ENCODE measurements at regions not wholly inside any gene's neighbourhood (a gene's known extent, or its start where the extent isn't known, plus 50 kb on each side); places are given as distances from the start of the nearest gene placed in this dataset.

GRCh38 chr6:23181356-23182110 lies 612.2 kb downstream of the HDGFL1 start:
- H3K9ac ChIP-seq (ENCODE audit: low read length in 5 of 5), result no peak overlapping the region
- H3K4me1 ChIP-seq (ENCODE audit: control insufficient read depth in 5 of 5, insufficient read depth in 5 of 5, low read length in 5 of 5), result peaks cover 0 to 14% (median 5%) of the 10 kb centered on the region in 5 donors
- no peaks in the 10 kb centered on the region for H3K27me3 ChIP-seq (ENCODE audit: control insufficient read depth in 5 of 5, insufficient read depth in 4 of 5, low read length in 5 of 5)
- no peaks in the 10 kb centered on the region for H3K36me3 ChIP-seq (ENCODE audit: control insufficient read depth in 5 of 5, insufficient read depth in 5 of 5, low read length in 5 of 5)
- H3K9me3 ChIP-seq (ENCODE audit: control insufficient read depth in 5 of 5, low read length in 5 of 5), result no peaks in the 10 kb centered on the region
- H3K27ac ChIP-seq (ENCODE audit: low read depth, low read length), result no peak overlapping the region
- no peak overlapping the region for H3K4me3 ChIP-seq (ENCODE audit: low read depth in 1 of 5, low read length in 5 of 5)

DNA sequence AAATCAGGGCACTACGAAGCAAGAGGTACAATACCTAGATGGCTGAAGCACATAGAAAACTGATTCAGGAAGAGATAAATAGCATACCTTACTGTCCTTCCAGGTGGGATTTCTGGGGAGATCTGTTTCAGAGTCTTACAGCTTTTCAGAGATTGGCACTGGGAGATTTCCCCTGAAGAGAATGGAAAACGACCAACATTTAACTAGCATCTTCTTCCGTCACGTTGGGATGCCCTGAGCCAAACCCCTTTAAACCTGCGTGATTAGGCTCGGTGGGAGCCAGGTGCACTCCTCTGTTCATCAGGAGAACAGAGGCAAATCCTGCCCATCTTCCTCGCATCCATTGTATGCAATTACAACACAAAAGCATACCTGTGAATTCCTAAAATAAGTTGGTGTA lies 614.5 kb downstream of the HDGFL1 start:
- H3K27me3 ChIP-seq (ENCODE audit: control insufficient read depth in 5 of 5, insufficient read depth in 4 of 5, low read length in 5 of 5), result no peaks in the 10 kb centered on the region
- H3K27ac ChIP-seq (ENCODE audit: low read depth, low read length), result no peak overlapping the region
- H3K9ac ChIP-seq (ENCODE audit: low read length in 5 of 5), result no peak overlapping the region
- H3K9me3 ChIP-seq (ENCODE audit: control insufficient read depth in 5 of 5, low read length in 5 of 5), result no peaks in the 10 kb centered on the region
- no peaks in the 10 kb centered on the region for H3K36me3 ChIP-seq (ENCODE audit: control insufficient read depth in 5 of 5, insufficient read depth in 5 of 5, low read length in 5 of 5)
- H3K4me3 ChIP-seq (ENCODE audit: low read depth in 1 of 5, low read length in 5 of 5), result no peak overlapping the region
- peaks cover 0 to 14% (median 5%) of the 10 kb centered on the region in 5 donors for H3K4me1 ChIP-seq (ENCODE audit: control insufficient read depth in 5 of 5, insufficient read depth in 5 of 5, low read length in 5 of 5)

- H3K27ac ChIP-seq (ENCODE audit: low read depth, low read length), result no peak overlapping the region
These were observed 615.0 kb downstream of the HDGFL1 start for GRCh38 chr6:23184351-23184750.

GRCh38 chr6:23195487-23195886 lies 626.1 kb downstream of the HDGFL1 start:
- Histone ChIP-seq H3K27ac (ENCODE audit: low read depth, low read length) (no peak overlapping the region), H3K36me3 (ENCODE audit: control insufficient read depth in 5 of 5, insufficient read depth in 5 of 5, low read length in 5 of 5) (no peaks in the 10 kb centered on the region), H3K27me3 (ENCODE audit: control insufficient read depth in 5 of 5, insufficient read depth in 4 of 5, low read length in 5 of 5) (no peaks in the 10 kb centered on the region)

More at GRCh38 chr6:23184351-23184750, 615.0 kb downstream of the HDGFL1 start:
- Histone ChIP-seq H3K9me3 (ENCODE audit: control insufficient read depth in 5 of 5, low read length in 5 of 5) (no peaks in the 10 kb centered on the region), H3K4me1 (ENCODE audit: control insufficient read depth in 5 of 5, insufficient read depth in 5 of 5, low read length in 5 of 5) (peaks cover 0 to 14% (median 5%) of the 10 kb centered on the region in 5 donors), H3K36me3 (ENCODE audit: control insufficient read depth in 5 of 5, insufficient read depth in 5 of 5, low read length in 5 of 5) (no peaks in the 10 kb centered on the region), H3K27me3 (ENCODE audit: control insufficient read depth in 5 of 5, insufficient read depth in 4 of 5, low read length in 5 of 5) (no peaks in the 10 kb centered on the region), H3K4me3 (ENCODE audit: low read depth in 1 of 5, low read length in 5 of 5) (no peak overlapping the region), H3K9ac (ENCODE audit: low read length in 5 of 5) (no peak overlapping the region)

DNA sequence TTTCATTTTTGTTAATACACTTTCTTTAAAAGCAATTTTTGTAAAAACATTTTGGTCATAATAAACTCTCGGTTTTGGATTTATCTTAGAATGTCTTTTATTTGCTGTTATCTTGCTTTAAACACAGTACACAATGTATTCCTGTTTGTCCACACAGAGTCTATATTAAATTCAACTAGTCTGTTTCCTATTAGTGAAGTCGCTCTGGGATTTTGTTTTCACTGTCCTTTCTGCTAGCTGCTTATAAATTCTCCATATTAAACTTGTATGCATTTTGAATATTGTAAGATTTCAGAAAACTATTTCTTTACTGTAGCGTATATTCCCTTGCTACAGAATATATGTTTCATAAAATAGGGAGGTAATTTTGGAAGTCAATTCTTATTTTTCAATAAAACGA lies 630.2 kb downstream of the HDGFL1 start:
- H3K9ac ChIP-seq (ENCODE audit: low read length in 5 of 5), result no peak overlapping the region
- no peaks in the 10 kb centered on the region for H3K27me3 ChIP-seq (ENCODE audit: control insufficient read depth in 5 of 5, insufficient read depth in 4 of 5, low read length in 5 of 5)
- no peak overlapping the region for H3K4me3 ChIP-seq (ENCODE audit: low read depth in 1 of 5, low read length in 5 of 5)
- H3K36me3 ChIP-seq (ENCODE audit: control insufficient read depth in 5 of 5, insufficient read depth in 5 of 5, low read length in 5 of 5), result no peaks in the 10 kb centered on the region
- no peaks in the 10 kb centered on the region for H3K4me1 ChIP-seq (ENCODE audit: control insufficient read depth in 5 of 5, insufficient read depth in 5 of 5, low read length in 5 of 5)
- H3K9me3 ChIP-seq (ENCODE audit: control insufficient read depth in 5 of 5, low read length in 5 of 5), result no peaks in the 10 kb centered on the region
- H3K27ac ChIP-seq (ENCODE audit: low read depth, low read length), result no peak overlapping the region

More at GRCh38 chr6:23195487-23195886, 626.1 kb downstream of the HDGFL1 start:
- Histone ChIP-seq H3K9me3 (ENCODE audit: control insufficient read depth in 5 of 5, low read length in 5 of 5) (no peaks in the 10 kb centered on the region), H3K4me3 (ENCODE audit: low read depth in 1 of 5, low read length in 5 of 5) (no peak overlapping the region), H3K9ac (ENCODE audit: low read length in 5 of 5) (no peak overlapping the region), H3K4me1 (ENCODE audit: control insufficient read depth in 5 of 5, insufficient read depth in 5 of 5, low read length in 5 of 5) (peaks cover 0 to 4% (median 0%) of the 10 kb centered on the region in 5 donors)

DNA sequence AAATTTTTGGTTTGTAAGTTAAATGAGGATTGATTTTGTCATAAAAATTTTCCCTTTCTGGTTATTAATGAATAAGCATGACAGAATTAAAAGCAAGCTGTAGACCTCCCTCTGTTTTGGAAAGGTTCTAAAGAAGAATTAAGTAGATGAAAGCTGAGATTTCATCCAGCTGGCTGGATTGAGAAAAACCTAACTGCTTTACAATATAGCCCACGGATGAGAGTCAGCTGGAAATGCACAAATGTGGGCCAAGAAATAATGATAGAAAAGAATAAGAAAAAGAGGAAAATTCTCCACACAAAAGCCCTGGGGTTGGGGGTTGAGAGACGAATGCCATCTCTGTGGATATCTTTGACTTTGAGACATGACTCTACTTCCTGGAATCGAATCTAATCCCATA lies 631.6 kb downstream of the HDGFL1 start:
- H3K9ac ChIP-seq (ENCODE audit: low read length in 5 of 5), result no peak overlapping the region
- H3K9me3 ChIP-seq (ENCODE audit: control insufficient read depth in 5 of 5, low read length in 5 of 5), result no peaks in the 10 kb centered on the region
- no peaks in the 10 kb centered on the region for H3K36me3 ChIP-seq (ENCODE audit: control insufficient read depth in 5 of 5, insufficient read depth in 5 of 5, low read length in 5 of 5)
- no peak overlapping the region for H3K27ac ChIP-seq (ENCODE audit: low read depth, low read length)
- H3K4me1 ChIP-seq (ENCODE audit: control insufficient read depth in 5 of 5, insufficient read depth in 5 of 5, low read length in 5 of 5), result no peaks in the 10 kb centered on the region
- H3K4me3 ChIP-seq (ENCODE audit: low read depth in 1 of 5, low read length in 5 of 5), result no peak overlapping the region
- no peaks in the 10 kb centered on the region for H3K27me3 ChIP-seq (ENCODE audit: control insufficient read depth in 5 of 5, insufficient read depth in 4 of 5, low read length in 5 of 5)

DNA sequence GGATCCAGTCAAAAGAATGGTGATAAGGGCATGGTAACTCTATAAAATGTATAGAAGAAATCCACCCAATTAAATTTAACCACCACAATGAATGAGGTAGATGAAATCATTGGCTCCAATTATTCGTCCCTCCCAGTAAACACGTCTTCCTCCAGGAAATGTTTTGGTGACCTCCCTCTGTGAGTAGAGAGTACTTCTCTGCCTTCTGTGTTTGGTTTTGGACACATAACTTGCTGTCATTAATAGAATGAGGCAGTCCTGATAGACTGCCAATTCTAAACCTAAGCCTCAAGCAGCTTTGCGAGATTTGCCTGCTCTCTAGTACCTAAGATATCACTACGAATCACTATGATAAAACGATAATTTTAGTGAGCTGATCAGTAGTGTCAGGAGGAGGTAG lies 632.8 kb downstream of the HDGFL1 start:
- Histone ChIP-seq H3K36me3 (ENCODE audit: control insufficient read depth in 5 of 5, insufficient read depth in 5 of 5, low read length in 5 of 5) (no peaks in the 10 kb centered on the region), H3K27ac (ENCODE audit: low read depth, low read length) (no peak overlapping the region), H3K4me1 (ENCODE audit: control insufficient read depth in 5 of 5, insufficient read depth in 5 of 5, low read length in 5 of 5) (no peaks in the 10 kb centered on the region), H3K27me3 (ENCODE audit: control insufficient read depth in 5 of 5, insufficient read depth in 4 of 5, low read length in 5 of 5) (no peaks in the 10 kb centered on the region), H3K4me3 (ENCODE audit: low read depth in 1 of 5, low read length in 5 of 5) (no peak overlapping the region), H3K9me3 (ENCODE audit: control insufficient read depth in 5 of 5, low read length in 5 of 5) (peaks cover 0 to 5% (median 2%) of the 10 kb centered on the region in 5 donors), H3K9ac (ENCODE audit: low read length in 5 of 5) (no peak overlapping the region)

DNA sequence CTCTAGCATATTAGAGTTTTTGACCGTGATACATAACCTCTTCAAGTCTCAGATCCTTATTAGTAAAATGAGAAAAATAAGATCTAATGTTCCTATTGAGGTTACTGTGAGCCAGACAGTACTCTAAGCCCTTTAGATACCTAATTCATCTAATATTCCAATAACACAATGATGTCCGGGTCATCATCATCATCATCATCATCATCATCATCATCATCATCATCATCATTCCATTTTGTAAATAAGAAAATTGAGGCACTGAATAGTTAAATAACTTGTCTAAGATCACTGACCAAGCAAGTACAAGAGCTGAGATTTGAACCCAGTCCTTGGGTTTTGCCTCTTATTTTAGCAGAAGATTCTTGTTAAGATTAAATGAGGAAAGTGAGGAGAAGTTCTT lies 643.0 kb downstream of the HDGFL1 start:
- H3K9ac ChIP-seq (ENCODE audit: low read length in 5 of 5), result no peak overlapping the region
- H3K4me1 ChIP-seq (ENCODE audit: control insufficient read depth in 5 of 5, insufficient read depth in 5 of 5, low read length in 5 of 5), result no peaks in the 10 kb centered on the region
- no peaks in the 10 kb centered on the region for H3K36me3 ChIP-seq (ENCODE audit: control insufficient read depth in 5 of 5, insufficient read depth in 5 of 5, low read length in 5 of 5)
- peaks cover 0 to 8% (median 6%) of the 10 kb centered on the region in 5 donors for H3K9me3 ChIP-seq (ENCODE audit: control insufficient read depth in 5 of 5, low read length in 5 of 5)
- H3K4me3 ChIP-seq (ENCODE audit: low read depth in 1 of 5, low read length in 5 of 5), result no peak overlapping the region
- H3K27ac ChIP-seq (ENCODE audit: low read depth, low read length), result no peak overlapping the region
- H3K27me3 ChIP-seq (ENCODE audit: control insufficient read depth in 5 of 5, insufficient read depth in 4 of 5, low read length in 5 of 5), result no peaks in the 10 kb centered on the region

DNA sequence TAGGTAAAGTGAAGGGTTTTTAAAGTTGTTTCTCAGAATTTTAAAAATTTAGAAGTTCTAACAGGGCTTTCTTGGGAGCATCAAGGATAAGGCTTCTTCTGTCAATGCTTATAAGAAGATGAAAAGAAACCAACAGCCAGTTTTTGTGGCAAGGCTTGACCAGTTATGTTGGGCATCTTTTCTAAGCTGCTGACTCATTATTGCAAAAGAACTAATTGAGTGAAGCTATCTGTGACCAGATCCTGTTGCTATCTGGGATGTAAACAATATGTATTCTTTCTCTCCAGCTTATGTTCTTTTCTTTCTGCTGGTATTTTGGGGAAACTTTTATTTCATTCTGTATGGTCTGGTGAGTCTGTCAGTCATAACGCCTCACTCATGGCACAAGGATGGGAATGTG lies 643.8 kb downstream of the HDGFL1 start:
- Histone ChIP-seq H3K27me3 (ENCODE audit: control insufficient read depth in 5 of 5, insufficient read depth in 4 of 5, low read length in 5 of 5) (no peaks in the 10 kb centered on the region), H3K9me3 (ENCODE audit: control insufficient read depth in 5 of 5, low read length in 5 of 5) (peaks cover 0 to 5% (median 3%) of the 10 kb centered on the region in 5 donors), H3K4me3 (ENCODE audit: low read depth in 1 of 5, low read length in 5 of 5) (no peak overlapping the region), H3K4me1 (ENCODE audit: control insufficient read depth in 5 of 5, insufficient read depth in 5 of 5, low read length in 5 of 5) (no peaks in the 10 kb centered on the region), H3K36me3 (ENCODE audit: control insufficient read depth in 5 of 5, insufficient read depth in 5 of 5, low read length in 5 of 5) (no peaks in the 10 kb centered on the region), H3K9ac (ENCODE audit: low read length in 5 of 5) (no peak overlapping the region), H3K27ac (ENCODE audit: low read depth, low read length) (no peak overlapping the region)

GRCh38 chr6:23213651-23214050 lies 644.3 kb downstream of the HDGFL1 start:
- no peaks in the 10 kb centered on the region for H3K4me1 ChIP-seq (ENCODE audit: control insufficient read depth in 5 of 5, insufficient read depth in 5 of 5, low read length in 5 of 5)
- no peak overlapping the region for H3K9ac ChIP-seq (ENCODE audit: low read length in 5 of 5)
- no peaks in the 10 kb centered on the region for H3K36me3 ChIP-seq (ENCODE audit: control insufficient read depth in 5 of 5, insufficient read depth in 5 of 5, low read length in 5 of 5)
- peaks cover 0 to 5% (median 3%) of the 10 kb centered on the region in 5 donors for H3K9me3 ChIP-seq (ENCODE audit: control insufficient read depth in 5 of 5, low read length in 5 of 5)
- H3K27ac ChIP-seq (ENCODE audit: low read depth, low read length), result no peak overlapping the region
- no peaks in the 10 kb centered on the region for H3K27me3 ChIP-seq (ENCODE audit: control insufficient read depth in 5 of 5, insufficient read depth in 4 of 5, low read length in 5 of 5)
- H3K4me3 ChIP-seq (ENCODE audit: low read depth in 1 of 5, low read length in 5 of 5), result no peak overlapping the region

Data from subcutaneous abdominal adipose tissue (tissue), 5 donors.